GM19025 (cell line): ENCODE measurements at regions not wholly inside any gene's neighbourhood (a gene's known extent, or its start where the extent isn't known, plus 50 kb on each side); places are given as distances from the start of the nearest gene placed in this dataset.

Experiments used
- ATAC-seq: cut with Tn5 transposase; IDR thresholded peaks from one replicate; pipeline ENCODE4 v1.9.1; 2021; ENCODE audit warnings: mild to moderate bottlenecking, low read depth, moderate library complexity; ENCODE audit not compliant: unreplicated experiment

- ATAC-seq, result no peak
Observed at GRCh38 chr11:119942583-119943297, 195.2 kb downstream of the TRIM29 start.

GRCh38 chr11:119941636-119942411, 196.1 kb downstream of the TRIM29 start:
- ATAC-seq, result no peak

GRCh38 chr11:119941171-119941570, 196.7 kb downstream of the TRIM29 start:
- no peak for ATAC-seq

- no peak for ATAC-seq
Observed at GRCh38 chr11:119940401-119940976, 197.4 kb downstream of the TRIM29 start.

- ATAC-seq, result no peak
Observed at GRCh38 chr11:119937412-119937811, 200.5 kb downstream of the TRIM29 start.

GRCh38 chr11:119936426-119936825, 201.5 kb downstream of the TRIM29 start:
- no peak for ATAC-seq

- ATAC-seq, result no peak
Observed at GRCh38 chr11:119935349-119935925, 202.5 kb downstream of the TRIM29 start.

- ATAC-seq, result no peak
Observed at GRCh38 chr11:119934866-119935265, 203.0 kb downstream of the TRIM29 start.

- no peak for ATAC-seq
Observed at GRCh38 chr11:119934267-119934666, 203.6 kb downstream of the TRIM29 start.

- no peak for ATAC-seq
Observed at GRCh38 chr11:119933584-119933983, 204.3 kb downstream of the TRIM29 start.

GRCh38 chr11:119932828-119933562, 204.0 kb upstream of the NECTIN1 start:
- ATAC-seq, result no peak

- no peak for ATAC-seq
Observed at GRCh38 chr11:119928047-119928446, 199.0 kb upstream of the NECTIN1 start.

GRCh38 chr11:119924017-119924416, 195.0 kb upstream of the NECTIN1 start:
- no peak for ATAC-seq

GRCh38 chr11:119921571-119921970, 192.6 kb upstream of the NECTIN1 start:
- ATAC-seq, result no peak

GRCh38 chr11:119920666-119921387, 191.8 kb upstream of the NECTIN1 start:
- ATAC-seq, result no peak

GRCh38 chr11:119919656-119920055, 190.7 kb upstream of the NECTIN1 start:
- no peak for ATAC-seq

- ATAC-seq, result no peak
Observed at GRCh38 chr11:119918347-119918746, 189.3 kb upstream of the NECTIN1 start.

- no peak for ATAC-seq
Observed at GRCh38 chr11:119916568-119916967, 187.6 kb upstream of the NECTIN1 start.

- ATAC-seq, result no peak
Observed at GRCh38 chr11:119912229-119912628, 183.2 kb upstream of the NECTIN1 start.

GRCh38 chr11:119910650-119911049, 181.7 kb upstream of the NECTIN1 start:
- no peak for ATAC-seq
